ENCODE measurements at regions not wholly inside any gene's neighbourhood (a gene's known extent, or its start where the extent isn't known, plus 50 kb on each side); places are given as distances from the start of the nearest gene placed in this dataset.

DNA sequence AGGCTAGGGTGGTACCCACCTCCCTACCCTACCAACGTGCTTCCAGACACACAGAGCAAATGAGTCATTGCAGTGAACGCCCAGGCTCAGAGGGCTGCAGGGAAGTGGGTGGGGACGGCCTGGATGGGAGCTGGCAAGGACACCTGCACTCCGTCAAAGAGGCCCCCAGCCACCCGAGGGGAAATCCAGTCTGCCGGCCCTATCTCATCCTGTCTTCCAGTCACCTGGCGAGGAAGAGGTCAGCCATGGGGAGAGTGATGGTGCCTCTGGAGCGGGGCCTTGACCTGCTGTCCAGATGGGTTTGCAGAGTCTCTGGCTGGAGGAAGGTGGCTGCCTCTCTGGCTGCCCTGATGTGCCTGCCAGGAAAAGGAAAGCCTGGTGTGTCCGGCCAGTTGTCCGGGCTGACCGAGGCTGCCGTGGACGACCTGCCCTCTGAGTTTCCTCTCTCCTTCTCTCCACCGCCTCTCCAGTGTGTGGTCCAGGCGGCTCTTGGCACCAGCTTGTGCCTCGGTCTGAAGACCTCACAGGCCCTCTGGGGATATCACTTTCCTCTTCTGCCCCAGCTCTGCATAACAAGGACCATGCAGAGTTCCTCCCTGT is 209.7 kb upstream of the COPS8 start:
- Mint-ChIP-seq H3K9me3 (no peaks in the 10 kb centered on the region), H3K4me3 (no peak overlapping the region), H3K27me3 (no peaks in the 10 kb centered on the region), H3K36me3 (no peaks in the 10 kb centered on the region), H3K27ac (no peak overlapping the region), H3K4me1 (peaks cover 7% of the 10 kb centered on the region)

GRCh38 chr2:236876642-236877041 is 209.0 kb upstream of the COPS8 start:
- Mint-ChIP-seq H3K36me3 (no peaks in the 10 kb centered on the region), H3K27ac (no peak overlapping the region), H3K9me3 (no peaks in the 10 kb centered on the region), H3K4me1 (peaks cover 3% of the 10 kb centered on the region), H3K27me3 (no peaks in the 10 kb centered on the region), H3K4me3 (no peak overlapping the region)

DNA sequence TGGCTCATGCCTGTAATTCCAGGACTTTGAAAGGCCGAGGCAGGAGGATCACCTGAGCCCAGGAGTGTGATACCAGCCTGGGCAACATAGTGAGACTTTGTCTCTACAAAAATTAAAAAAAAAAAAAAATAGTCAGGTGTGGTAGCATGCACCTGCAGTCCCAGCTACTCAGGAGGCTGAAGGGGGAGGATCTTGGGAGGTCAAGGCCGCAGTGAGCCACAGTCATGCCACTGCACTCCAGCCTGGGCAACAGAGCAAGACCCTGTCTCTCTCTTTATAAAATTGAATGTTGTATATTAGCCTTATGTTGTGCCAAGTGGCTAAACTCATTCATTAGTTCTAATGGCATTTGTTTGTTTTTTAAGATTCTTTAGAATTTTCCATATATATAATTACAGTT is 207.7 kb upstream of the COPS8 start:
- no peaks in the 10 kb centered on the region for H3K36me3 Mint-ChIP-seq
- H3K4me3 Mint-ChIP-seq: no peak overlapping the region
- H3K27ac Mint-ChIP-seq: no peak overlapping the region
- H3K4me1 Mint-ChIP-seq: no peaks in the 10 kb centered on the region
- no peaks in the 10 kb centered on the region for H3K27me3 Mint-ChIP-seq
- H3K9me3 Mint-ChIP-seq: no peaks in the 10 kb centered on the region

DNA sequence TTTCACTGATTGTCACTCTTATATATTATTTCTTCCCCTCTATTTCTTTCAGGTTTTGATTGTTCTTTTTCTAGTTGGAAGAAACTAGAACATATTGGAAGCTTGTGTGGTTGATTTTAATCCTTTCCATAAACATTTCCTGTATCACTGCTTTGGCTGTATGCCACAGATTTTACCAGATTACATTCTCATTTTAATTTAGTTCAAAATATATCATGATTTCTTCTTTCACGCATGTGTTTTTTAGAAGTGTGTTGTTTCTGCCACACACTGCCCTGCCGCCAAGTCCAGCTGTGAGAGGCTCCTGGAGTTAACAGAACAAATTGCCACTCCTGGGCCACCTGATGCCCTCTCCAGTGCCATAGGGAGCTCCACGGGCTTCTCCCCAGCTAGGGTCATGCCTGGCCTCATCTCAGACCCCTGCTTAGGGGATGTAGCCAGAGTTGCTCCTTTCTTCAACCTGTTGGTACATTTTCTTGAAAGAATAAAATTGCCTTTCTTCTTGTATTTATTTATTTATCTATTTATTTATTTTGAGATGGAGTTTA is 206.2 kb upstream of the COPS8 start:
- Mint-ChIP-seq H3K27me3 (no peaks in the 10 kb centered on the region), H3K27ac (no peak overlapping the region), H3K4me1 (no peaks in the 10 kb centered on the region), H3K36me3 (no peaks in the 10 kb centered on the region), H3K9me3 (no peaks in the 10 kb centered on the region), H3K4me3 (no peak overlapping the region)

DNA sequence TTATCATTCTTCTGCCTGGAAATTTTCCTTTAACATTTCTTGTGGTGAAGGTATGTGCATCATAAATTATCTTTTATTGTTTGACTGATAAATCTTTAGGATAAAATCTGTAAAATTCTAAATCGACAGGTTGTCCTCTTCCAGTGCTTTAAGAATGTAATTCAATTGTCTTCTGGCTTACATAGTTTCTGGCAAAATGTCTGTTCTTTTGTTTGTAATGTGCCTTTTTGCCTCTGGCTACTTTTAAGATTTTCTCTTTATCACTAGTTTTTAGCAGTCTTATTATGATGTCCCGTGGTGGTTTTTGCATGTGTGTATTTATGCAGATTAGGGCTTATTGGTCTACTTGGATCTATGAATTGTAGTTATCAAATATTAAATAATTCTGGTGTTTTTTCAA is 203.6 kb upstream of the COPS8 start:
- H3K4me3 Mint-ChIP-seq: no peak overlapping the region
- no peak overlapping the region for H3K27ac Mint-ChIP-seq
- no peaks in the 10 kb centered on the region for H3K36me3 Mint-ChIP-seq
- no peaks in the 10 kb centered on the region for H3K4me1 Mint-ChIP-seq
- no peaks in the 10 kb centered on the region for H3K27me3 Mint-ChIP-seq
- H3K9me3 Mint-ChIP-seq: no peaks in the 10 kb centered on the region

DNA sequence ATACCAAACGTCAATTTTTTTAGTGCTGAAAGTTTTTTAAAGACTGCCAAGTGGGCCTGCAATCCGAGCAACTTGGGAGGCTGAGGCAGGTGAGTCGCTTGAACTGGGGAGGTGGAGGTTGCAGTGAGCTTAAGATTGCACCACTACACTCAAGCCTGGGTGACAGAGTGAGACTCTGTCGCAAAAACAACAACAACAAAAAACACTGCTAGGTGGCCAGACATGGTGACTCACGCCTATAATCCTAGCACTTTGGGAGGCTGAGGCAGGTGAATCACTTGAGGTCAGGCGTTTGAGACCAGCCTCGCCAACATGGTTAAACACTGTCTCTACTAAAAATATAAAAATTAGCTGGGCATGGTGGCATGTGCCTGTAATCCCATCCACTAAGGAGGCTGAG is 202.8 kb upstream of the COPS8 start:
- Mint-ChIP-seq H3K27me3 (no peaks in the 10 kb centered on the region), H3K36me3 (no peaks in the 10 kb centered on the region), H3K27ac (no peak overlapping the region), H3K4me1 (no peaks in the 10 kb centered on the region), H3K4me3 (no peak overlapping the region), H3K9me3 (no peaks in the 10 kb centered on the region)

DNA sequence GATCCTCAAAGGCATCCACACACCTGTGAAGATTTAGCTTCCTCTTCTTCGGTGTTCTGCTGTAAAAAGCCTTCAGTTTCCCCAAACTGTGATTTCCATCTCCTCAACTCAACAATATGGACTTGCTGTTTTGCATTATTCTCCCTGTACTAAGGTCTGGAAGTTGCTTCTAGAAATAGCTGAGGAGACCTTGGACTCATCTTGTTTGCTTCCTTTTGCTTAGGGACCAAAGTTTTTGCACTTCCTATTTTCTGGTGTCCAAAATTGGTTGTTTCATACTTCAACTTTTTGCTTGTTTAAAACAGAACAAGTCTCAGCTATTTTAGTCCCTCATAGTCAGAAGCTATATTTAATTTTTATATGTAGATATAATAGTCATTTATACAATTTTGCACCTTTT is 201.9 kb upstream of the COPS8 start:
- no peaks in the 10 kb centered on the region for H3K4me1 Mint-ChIP-seq
- no peaks in the 10 kb centered on the region for H3K27me3 Mint-ChIP-seq
- H3K9me3 Mint-ChIP-seq: no peaks in the 10 kb centered on the region
- no peak overlapping the region for H3K4me3 Mint-ChIP-seq
- no peak overlapping the region for H3K27ac Mint-ChIP-seq
- no peaks in the 10 kb centered on the region for H3K36me3 Mint-ChIP-seq

GRCh38 chr2:236884569-236885175 is 201.0 kb upstream of the COPS8 start:
- H3K4me1 Mint-ChIP-seq: no peaks in the 10 kb centered on the region

DNA sequence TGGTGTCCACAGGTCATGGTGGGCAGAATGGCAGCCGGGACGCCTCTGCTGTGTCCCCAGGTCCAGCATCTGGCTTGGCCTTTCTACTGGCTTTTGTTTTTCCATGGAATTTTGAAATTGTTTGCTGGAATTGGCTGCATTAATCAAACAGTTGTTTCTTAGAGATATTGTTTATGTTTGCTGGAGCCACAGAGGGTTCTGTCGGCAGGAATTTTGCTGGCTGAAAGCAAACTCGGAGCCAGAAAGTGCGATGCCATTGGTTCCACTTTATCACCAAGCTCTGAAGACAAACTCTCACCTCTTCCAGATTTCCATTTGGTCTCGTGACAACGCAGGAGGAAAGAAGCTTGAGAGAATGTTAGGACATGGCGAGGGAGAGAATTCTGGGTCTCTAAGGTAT is 199.2 kb upstream of the COPS8 start:
- H3K9me3 Mint-ChIP-seq: no peaks in the 10 kb centered on the region
- no peaks in the 10 kb centered on the region for H3K36me3 Mint-ChIP-seq
- H3K27ac Mint-ChIP-seq: no peak overlapping the region
- H3K4me3 Mint-ChIP-seq: no peak overlapping the region
- H3K27me3 Mint-ChIP-seq: no peaks in the 10 kb centered on the region
- H3K4me1 Mint-ChIP-seq: no peaks in the 10 kb centered on the region

More at GRCh38 chr2:236884569-236885175, 201.0 kb upstream of the COPS8 start:
- Mint-ChIP-seq H3K36me3 (no peaks in the 10 kb centered on the region), H3K27ac (no peak overlapping the region), H3K9me3 (no peaks in the 10 kb centered on the region), H3K27me3 (no peaks in the 10 kb centered on the region), H3K4me3 (no peak overlapping the region)

DNA sequence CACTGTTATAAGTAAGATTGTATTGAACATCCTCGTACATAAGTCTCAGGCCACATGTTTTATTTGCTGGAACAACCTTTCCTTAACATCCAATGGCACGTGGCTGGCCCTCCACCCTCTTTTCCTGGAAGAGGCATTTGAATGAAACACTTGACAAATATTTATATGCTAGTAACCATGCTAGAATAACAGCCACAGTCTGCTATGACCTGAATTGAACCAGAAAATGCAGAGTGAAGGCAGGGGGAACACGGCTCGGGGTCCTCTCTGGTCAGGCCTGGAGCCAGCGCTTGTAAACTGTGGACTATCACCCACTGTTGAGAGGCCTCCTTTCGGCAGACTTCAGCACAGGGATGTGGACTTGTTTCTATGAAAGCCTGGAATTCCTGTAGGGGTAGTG is 198.2 kb upstream of the COPS8 start:
- no peak overlapping the region for H3K4me3 Mint-ChIP-seq
- no peaks in the 10 kb centered on the region for H3K4me1 Mint-ChIP-seq
- H3K27me3 Mint-ChIP-seq: no peaks in the 10 kb centered on the region

GRCh38 chr2:236887953-236888793 is 197.5 kb upstream of the COPS8 start:
- H3K9me3 Mint-ChIP-seq: no peaks in the 10 kb centered on the region
- no peaks in the 10 kb centered on the region for H3K4me1 Mint-ChIP-seq
- H3K27me3 Mint-ChIP-seq: no peaks in the 10 kb centered on the region
- H3K4me3 Mint-ChIP-seq: no peak overlapping the region
- H3K27ac Mint-ChIP-seq: no peak overlapping the region
- H3K36me3 Mint-ChIP-seq: no peaks in the 10 kb centered on the region

More for the DNA sequence above, 198.2 kb upstream of the COPS8 start:
- no peaks in the 10 kb centered on the region for H3K9me3 Mint-ChIP-seq
- H3K27ac Mint-ChIP-seq: no peak overlapping the region
- no peaks in the 10 kb centered on the region for H3K36me3 Mint-ChIP-seq

- Mint-ChIP-seq H3K4me3 (no peak overlapping the region), H3K27me3 (no peaks in the 10 kb centered on the region), H3K27ac (no peak overlapping the region), H3K9me3 (no peaks in the 10 kb centered on the region), H3K36me3 (no peaks in the 10 kb centered on the region), H3K4me1 (no peaks in the 10 kb centered on the region)
These were observed 196.6 kb upstream of the COPS8 start for GRCh38 chr2:236888794-236889780.

DNA sequence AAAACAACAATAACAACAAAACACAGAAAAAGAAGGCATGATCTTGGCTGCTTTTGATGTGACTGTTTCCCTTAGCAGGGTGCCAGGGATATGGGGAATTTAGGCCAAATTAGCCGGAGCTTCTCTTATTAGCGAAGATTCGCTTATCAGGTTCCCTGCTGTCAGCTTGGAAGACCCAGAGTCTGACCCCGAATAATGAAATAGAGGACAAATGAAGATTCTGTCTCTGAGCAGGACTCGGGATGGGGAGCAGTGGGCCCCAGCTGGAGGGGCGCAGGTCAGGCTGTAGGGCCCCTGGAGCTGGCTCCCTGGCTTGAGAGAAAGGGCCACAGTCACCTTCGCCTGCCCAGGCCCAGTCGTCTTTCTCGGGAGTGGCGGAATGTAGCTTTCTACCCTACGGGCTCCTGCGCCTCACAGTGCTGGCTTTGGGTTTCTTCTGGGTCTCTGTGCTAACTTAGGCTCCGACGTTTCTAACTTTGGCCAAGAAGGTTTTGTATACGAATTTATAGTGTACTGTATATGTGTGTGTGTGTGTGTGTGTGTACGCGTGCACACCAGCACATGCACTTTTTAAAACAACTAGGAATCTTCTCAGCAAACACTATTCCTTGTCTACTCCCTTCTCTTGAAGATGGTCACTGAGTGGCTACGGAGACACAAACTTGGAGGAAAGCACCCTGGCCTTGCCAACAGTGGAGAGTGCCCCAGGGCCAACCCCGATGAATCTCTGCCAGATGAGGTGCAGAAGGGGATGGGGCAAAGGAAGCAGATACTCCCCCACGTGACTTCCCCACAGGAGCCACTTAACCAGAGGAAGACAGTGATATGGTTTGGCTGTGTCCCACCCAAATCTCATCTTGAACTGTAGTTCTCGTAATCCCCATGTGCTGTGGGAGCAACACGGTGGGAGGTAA is 195.6 kb upstream of the COPS8 start:
- no peak overlapping the region for H3K27ac Mint-ChIP-seq

GRCh38 chr2:236892721-236893120 is 193.0 kb upstream of the COPS8 start:
- Mint-ChIP-seq H3K27ac (no peak overlapping the region), H3K9me3 (no peaks in the 10 kb centered on the region), H3K36me3 (no peaks in the 10 kb centered on the region), H3K4me1 (no peaks in the 10 kb centered on the region), H3K4me3 (no peak overlapping the region), H3K27me3 (no peaks in the 10 kb centered on the region)

More for the DNA sequence above, 195.6 kb upstream of the COPS8 start:
- Mint-ChIP-seq H3K9me3 (no peaks in the 10 kb centered on the region), H3K36me3 (no peaks in the 10 kb centered on the region), H3K4me3 (no peak overlapping the region), H3K4me1 (no peaks in the 10 kb centered on the region), H3K27me3 (no peaks in the 10 kb centered on the region)
